ENCODE measurements at regions not wholly inside any gene's neighbourhood (a gene's known extent, or its start where the extent isn't known, plus 50 kb on each side); places are given as distances from the start of the nearest gene placed in this dataset.

- no peak overlapping the region for H3K4me3 ChIP-seq (ENCODE audit: control insufficient read depth, low read depth, low read length)
- no peak for TF ChIP-seq CTCF (conservative IDR thresholded peaks at IDR 0.05; ENCODE audit: control insufficient read depth, insufficient read depth, low read depth, low read length)
- DNase-seq (ENCODE audit: low read depth): peak; percentile 16
These were observed 296.0 kb downstream of the PCNX1 start for GRCh38 chr14:71203306-71203705.

GRCh38 chr14:71204231-71204630, 297.0 kb downstream of the PCNX1 start:
- no peak for DNase-seq (ENCODE audit: low read depth)
- no peak overlapping the region for H3K4me3 ChIP-seq (ENCODE audit: control insufficient read depth, low read depth, low read length)
- no peak for TF ChIP-seq CTCF (conservative IDR thresholded peaks at IDR 0.05; ENCODE audit: control insufficient read depth, insufficient read depth, low read depth, low read length)

- H3K4me3 ChIP-seq (ENCODE audit: control insufficient read depth, low read depth, low read length): no peak overlapping the region
- no peak for TF ChIP-seq CTCF (conservative IDR thresholded peaks at IDR 0.05; ENCODE audit: control insufficient read depth, insufficient read depth, low read depth, low read length)
- no peak for DNase-seq (ENCODE audit: low read depth)
These were observed 297.5 kb downstream of the PCNX1 start for GRCh38 chr14:71204768-71205167.

DNA sequence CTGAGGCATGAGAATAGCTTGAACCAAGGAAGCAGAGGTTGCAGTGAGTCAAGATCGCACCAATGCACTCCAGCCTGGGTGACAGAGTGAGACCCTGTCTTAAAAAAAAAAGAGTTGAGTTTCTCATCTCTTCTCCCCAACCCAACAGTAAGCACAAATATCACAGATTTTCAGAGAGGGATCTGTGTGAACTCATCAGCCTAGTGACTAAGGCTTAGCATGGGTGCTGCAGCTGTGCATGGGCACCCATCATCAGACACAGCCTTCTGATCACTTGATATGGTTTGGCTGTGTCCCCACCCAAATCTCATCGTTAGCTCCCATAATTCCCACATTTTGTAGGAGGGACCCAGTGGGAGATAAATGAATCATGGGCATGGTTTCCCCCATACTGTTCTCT, 298.9 kb downstream of the PCNX1 start:
- DNase-seq (ENCODE audit: low read depth): no peak
- TF ChIP-seq CTCF (conservative IDR thresholded peaks at IDR 0.05; ENCODE audit: control insufficient read depth, insufficient read depth, low read depth, low read length): no peak
- H3K4me3 ChIP-seq (ENCODE audit: control insufficient read depth, low read depth, low read length): no peak overlapping the region

DNA sequence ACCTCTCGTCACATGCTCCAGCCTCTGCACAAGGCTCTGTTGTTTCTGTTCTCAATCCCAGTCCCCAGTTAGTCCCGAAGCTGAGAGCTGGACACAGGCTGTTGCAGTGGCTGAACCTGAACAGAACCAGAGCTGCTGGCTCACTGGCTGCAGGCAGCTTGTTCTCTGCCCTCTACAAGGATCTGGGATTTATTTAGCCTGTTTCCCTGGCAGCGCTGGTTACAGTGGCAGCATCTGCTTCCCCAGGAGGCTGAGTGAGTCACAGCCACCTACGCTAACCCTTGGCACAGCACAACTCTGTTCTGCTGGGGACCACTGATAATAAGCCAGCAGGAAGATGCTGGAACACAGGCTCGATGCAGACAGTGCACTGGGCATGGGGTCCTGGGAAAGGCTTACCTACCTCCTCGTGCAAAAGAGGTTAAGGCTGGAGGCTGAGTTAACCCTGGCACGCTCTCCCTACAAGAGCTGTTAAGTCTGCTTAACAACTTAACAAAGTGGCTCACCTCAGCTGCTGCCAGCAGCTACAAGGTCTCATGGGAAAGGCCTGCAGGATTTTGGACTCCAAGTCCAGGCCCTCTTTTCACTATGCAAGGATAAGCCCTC, 299.6 kb downstream of the PCNX1 start:
- no peak overlapping the region for H3K4me3 ChIP-seq (ENCODE audit: control insufficient read depth, low read depth, low read length)
- peak; percentile 89 for DNase-seq (ENCODE audit: low read depth)
- no peak for TF ChIP-seq CTCF (conservative IDR thresholded peaks at IDR 0.05; ENCODE audit: control insufficient read depth, insufficient read depth, low read depth, low read length)

- DNase-seq (ENCODE audit: low read depth): no peak
- peak; percentile 10 for TF ChIP-seq CTCF (conservative IDR thresholded peaks at IDR 0.05; ENCODE audit: control insufficient read depth, insufficient read depth, low read depth, low read length)
- no peak overlapping the region for H3K4me3 ChIP-seq (ENCODE audit: control insufficient read depth, low read depth, low read length)
These were observed 301.6 kb downstream of the PCNX1 start for GRCh38 chr14:71208702-71209357.

All from fibroblast of mammary gland (primary cell).